Lower leg skin (tissue), 4 donors: ENCODE measurements at regions not wholly inside any gene's neighbourhood (a gene's known extent, or its start where the extent isn't known, plus 50 kb on each side); places are given as distances from the start of the nearest gene placed in this dataset.

Source experiments
- DNase-seq, 2 donors: peaks; one replicate each; pipeline ENCODE4 v3.0.0-alpha.2; 2019; ENCODE audit warnings: low spot score in 2 of 2
- H3K4me3 ChIP-seq: fragments of 200-600 bp; sonication (generic); 2 replicates; pipeline ENCODE4 v1.5.1; 2017; ENCODE audit warnings: mild to moderate bottlenecking, low read depth; ENCODE audit not compliant: poor library complexity, severe bottlenecking
- POLR2A ChIP-seq, 2 donors: fragments of 450-650 bp; IDR thresholded peaks; one replicate each; pipeline ENCODE4 v1.6.1; 2016 to 2017; ENCODE audit warnings: antibody characterized with exemption in 2 of 2, mild to moderate bottlenecking in 1 of 2, moderate library complexity in 1 of 2
- WGBS, 2 donors: methylation state at CpG; one replicate each; pipeline ENCODE4 v1.1.5; 2018; 5-methylcytosine and 5-hydroxymethylcytosine counted together
- intact Hi-C: fragments of 100-400 bp; cut with DNase I; formaldehyde crosslinking; loops from one replicate; pipeline ENCODE4 v1.15.0; 2023; ENCODE audit warnings: low total_unique reads
- TF ChIP-seq, protein P1 (sequence below), 3 donors: fragments of 450-650 bp; IDR thresholded peaks; one replicate each; pipeline ENCODE4 v1.5.1; 2016; ENCODE audit warnings: antibody characterized with exemption in 3 of 3, mild to moderate bottlenecking in 3 of 3, moderate library complexity in 2 of 3

DNA sequence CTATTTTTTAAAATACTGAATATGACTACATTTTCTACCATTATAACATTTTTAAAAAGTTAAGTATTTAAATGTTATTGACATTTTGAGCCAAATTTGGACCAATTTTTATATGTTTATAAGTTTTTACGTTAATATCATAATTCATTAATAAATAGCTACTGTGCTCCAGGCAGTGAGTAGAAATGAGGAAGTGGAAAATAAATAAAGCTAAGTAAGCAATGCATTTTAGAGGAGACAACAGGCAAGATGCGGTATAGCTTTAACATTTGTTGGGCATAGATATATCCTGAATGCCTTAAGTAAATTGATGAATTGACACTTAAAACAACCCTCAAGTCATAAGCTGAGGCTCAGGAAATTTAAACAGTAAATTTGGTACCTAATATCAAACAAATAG is 474.8 kb downstream of the PCDH10 start:
- WGBS, 2 donors = 78 to 87% methylated on average over 2 of the region's 2 CpGs

DNA sequence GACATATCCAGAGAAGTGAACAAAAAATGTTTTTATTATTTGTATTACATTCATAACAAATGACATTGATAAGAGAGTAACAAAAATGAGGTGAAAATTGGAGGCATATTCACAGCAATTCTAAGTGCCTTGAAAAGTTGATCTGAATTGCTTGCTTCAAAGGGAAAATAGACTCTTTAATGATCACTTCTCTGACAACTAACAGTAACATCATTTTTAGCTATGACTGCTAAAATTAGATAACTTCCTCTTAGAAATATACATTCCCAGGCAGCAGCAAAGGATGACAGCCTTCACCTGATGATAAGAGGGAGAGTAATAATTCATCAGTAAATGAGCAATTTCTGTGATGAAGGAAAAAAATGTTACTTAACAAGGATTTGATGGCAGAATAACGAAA is 472.5 kb downstream of the PCDH10 start:
- intact Hi-C loops = no loop called here
- no peak overlapping the region for H3K4me3 ChIP-seq
- 50 to 65% methylated on average over 1 of the region's 1 CpG for WGBS, 2 donors

More for the DNA sequence above, 474.8 kb downstream of the PCDH10 start:
- intact Hi-C loops = no loop called here
- no peak for TF ChIP-seq POLR2A (IDR thresholded peaks at IDR 0.05)
- TF ChIP-seq, protein P1, sequence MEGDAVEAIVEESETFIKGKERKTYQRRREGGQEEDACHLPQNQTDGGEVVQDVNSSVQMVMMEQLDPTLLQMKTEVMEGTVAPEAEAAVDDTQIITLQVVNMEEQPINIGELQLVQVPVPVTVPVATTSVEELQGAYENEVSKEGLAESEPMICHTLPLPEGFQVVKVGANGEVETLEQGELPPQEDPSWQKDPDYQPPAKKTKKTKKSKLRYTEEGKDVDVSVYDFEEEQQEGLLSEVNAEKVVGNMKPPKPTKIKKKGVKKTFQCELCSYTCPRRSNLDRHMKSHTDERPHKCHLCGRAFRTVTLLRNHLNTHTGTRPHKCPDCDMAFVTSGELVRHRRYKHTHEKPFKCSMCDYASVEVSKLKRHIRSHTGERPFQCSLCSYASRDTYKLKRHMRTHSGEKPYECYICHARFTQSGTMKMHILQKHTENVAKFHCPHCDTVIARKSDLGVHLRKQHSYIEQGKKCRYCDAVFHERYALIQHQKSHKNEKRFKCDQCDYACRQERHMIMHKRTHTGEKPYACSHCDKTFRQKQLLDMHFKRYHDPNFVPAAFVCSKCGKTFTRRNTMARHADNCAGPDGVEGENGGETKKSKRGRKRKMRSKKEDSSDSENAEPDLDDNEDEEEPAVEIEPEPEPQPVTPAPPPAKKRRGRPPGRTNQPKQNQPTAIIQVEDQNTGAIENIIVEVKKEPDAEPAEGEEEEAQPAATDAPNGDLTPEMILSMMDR (IDR thresholded peaks at IDR 0.05) = no peak
- DNase-seq = no peak
- no peak overlapping the region for H3K4me3 ChIP-seq

DNA sequence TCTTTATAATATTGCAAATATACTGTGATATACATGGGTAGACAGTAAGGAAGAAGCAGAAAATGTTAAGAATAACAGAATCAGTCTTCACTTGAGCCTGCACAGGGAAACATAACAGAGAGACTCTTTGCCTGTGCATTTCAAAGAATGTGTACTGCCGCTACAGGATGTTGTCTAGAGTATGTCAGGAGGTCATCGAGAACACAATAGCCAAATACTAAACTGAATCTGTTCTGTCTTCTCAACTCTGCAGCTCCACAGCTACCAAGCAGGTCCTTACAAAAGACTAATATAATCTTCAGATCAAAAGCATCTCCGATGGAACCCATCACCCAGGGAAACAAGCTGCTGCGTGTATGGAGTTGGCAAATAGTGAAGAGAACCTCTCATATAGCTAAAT is 471.5 kb downstream of the PCDH10 start:
- TF ChIP-seq, protein P1 (IDR thresholded peaks at IDR 0.05) = no peak
- no peak for TF ChIP-seq POLR2A (IDR thresholded peaks at IDR 0.05)
- no peak for DNase-seq
- H3K4me3 ChIP-seq = no peak overlapping the region
- 49 to 57% methylated on average over 4 of the region's 4 CpGs for WGBS, 2 donors
- intact Hi-C loops = no loop called here

More for the DNA sequence above, 472.5 kb downstream of the PCDH10 start:
- TF ChIP-seq POLR2A (IDR thresholded peaks at IDR 0.05) = no peak
- TF ChIP-seq, protein P1 (IDR thresholded peaks at IDR 0.05) = no peak
- DNase-seq = no peak

DNA sequence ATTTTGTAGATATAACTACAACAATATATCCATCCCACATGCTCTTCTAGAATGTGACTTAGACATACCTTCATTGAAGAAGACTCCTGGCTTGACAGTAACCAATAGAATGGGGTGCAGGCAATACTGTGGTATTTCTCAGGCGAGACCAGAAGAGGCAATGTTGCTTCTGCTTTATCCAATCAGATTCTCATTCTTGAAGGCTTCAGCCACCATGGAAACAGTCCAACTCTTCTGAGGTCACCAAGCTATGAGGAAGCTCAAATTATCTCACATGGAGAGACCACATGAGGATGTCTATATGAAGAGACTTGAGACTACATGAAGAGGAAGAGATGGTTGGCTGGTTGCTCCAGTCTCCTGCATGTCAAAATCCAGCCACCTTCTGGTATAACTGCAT is 469.9 kb downstream of the PCDH10 start:
- intact Hi-C loops = no loop called here
- TF ChIP-seq POLR2A (IDR thresholded peaks at IDR 0.05) = no peak
- TF ChIP-seq, protein P1 (IDR thresholded peaks at IDR 0.05) = no peak
- no peak for DNase-seq
- WGBS, 2 donors = 88 to 90% methylated on average over 1 of the region's 1 CpG
- no peak overlapping the region for H3K4me3 ChIP-seq

DNA sequence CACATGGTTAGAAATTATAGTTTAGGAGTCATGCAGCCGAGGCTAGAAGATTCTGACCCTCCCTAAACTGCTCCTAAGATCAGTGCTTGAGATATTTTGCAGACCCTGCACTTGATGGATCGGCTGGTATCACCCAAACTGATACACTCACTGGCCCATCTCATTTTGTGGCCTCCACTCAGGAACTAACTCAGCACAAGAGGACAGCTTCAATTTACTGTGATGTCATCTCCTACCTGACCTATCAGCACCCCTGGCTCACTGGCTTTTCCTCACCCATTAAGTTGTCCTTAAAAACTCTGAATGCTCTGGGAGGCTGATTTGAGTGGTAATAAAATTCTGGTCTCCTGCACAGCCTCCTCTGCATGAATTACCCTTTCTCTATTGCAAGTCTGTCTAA is 450.9 kb downstream of the PCDH10 start:
- no peak for DNase-seq
- H3K4me3 ChIP-seq = no peak overlapping the region
- WGBS, 2 donors = 73 to 78% methylated on average over 2 of the region's 2 CpGs
- intact Hi-C loops = no loop called here
- TF ChIP-seq, protein P1 (IDR thresholded peaks at IDR 0.05) = no peak
- no peak for TF ChIP-seq POLR2A (IDR thresholded peaks at IDR 0.05)

DNA sequence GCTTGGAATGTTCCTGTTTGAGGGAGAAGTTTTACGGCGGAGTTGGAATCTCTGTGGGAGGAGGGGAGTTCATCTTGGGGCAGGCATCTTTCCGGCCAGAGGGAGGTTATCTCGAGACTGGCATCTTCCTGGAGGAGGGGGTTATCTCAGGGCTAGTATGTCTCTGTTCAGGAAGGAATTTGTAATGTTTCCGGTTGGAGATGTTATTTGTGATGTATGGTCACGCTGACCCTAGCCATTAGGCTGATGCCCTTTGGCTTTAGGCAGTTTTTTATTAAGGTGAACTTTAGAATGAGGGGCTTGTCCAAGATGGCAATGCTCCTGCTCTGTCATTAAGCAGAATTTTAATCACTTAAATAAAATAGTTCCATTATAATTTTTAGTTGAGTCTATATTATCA is 449.7 kb downstream of the PCDH10 start:
- no peak overlapping the region for H3K4me3 ChIP-seq
- intact Hi-C loops = no loop called here
- DNase-seq = no peak
- no peak for TF ChIP-seq POLR2A (IDR thresholded peaks at IDR 0.05)
- TF ChIP-seq, protein P1 (IDR thresholded peaks at IDR 0.05) = no peak
- WGBS, 2 donors = 53 to 56% methylated on average over 6 of the region's 6 CpGs
